ENCODE measurements at regions not wholly inside any gene's neighbourhood (a gene's known extent, or its start where the extent isn't known, plus 50 kb on each side); places are given as distances from the start of the nearest gene placed in this dataset.

DNA sequence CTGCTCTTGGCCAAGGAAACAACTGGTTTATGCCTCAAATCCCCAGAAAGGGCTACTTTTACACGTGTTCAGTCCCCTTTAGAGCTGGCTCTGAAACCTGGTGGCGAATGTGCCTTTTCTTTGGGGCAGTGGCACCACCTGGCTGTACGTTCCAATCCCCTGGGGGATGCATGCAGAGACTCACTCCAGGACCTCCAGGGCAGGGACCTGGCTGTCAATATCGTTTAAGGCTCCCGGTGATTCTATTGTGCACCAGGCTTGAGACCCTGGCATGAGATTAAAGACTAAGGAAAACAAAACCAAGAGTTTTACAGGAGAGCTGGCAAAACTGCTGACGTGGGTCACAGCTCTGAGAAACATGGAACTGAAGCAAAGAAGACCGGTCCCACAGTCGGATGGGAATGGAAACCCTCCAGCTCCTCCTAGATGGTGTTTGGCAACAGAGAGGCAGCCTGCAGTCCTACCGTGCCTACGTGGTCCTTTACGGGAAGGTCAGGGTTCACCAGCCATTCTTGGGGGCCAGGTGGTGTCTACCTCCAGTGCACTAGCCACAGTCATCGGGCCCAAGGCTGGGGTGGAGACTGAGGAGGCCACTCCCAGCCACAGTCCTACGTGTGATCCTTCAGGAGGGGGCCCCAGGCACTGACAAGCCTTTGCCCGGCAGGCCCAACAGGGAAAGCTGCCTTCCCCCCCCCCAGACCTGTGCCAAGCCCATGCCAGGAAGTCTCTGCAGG lies 203.3 kb upstream of the CST7 start:
- TF ChIP-seq POLR2AphosphoS5 (IDR thresholded peaks at IDR 0.05; ENCODE audit: insufficient read depth, low read depth, low read length) = no peak
- TF ChIP-seq EZH2 (IDR thresholded peaks at IDR 0.05; ENCODE audit: borderline replicate concordance, low read depth, low read length, severe bottlenecking) = no peak
- TF ChIP-seq, protein P1, sequence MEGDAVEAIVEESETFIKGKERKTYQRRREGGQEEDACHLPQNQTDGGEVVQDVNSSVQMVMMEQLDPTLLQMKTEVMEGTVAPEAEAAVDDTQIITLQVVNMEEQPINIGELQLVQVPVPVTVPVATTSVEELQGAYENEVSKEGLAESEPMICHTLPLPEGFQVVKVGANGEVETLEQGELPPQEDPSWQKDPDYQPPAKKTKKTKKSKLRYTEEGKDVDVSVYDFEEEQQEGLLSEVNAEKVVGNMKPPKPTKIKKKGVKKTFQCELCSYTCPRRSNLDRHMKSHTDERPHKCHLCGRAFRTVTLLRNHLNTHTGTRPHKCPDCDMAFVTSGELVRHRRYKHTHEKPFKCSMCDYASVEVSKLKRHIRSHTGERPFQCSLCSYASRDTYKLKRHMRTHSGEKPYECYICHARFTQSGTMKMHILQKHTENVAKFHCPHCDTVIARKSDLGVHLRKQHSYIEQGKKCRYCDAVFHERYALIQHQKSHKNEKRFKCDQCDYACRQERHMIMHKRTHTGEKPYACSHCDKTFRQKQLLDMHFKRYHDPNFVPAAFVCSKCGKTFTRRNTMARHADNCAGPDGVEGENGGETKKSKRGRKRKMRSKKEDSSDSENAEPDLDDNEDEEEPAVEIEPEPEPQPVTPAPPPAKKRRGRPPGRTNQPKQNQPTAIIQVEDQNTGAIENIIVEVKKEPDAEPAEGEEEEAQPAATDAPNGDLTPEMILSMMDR (IDR thresholded peaks at IDR 0.05; ENCODE audit: extremely low read depth in 1 of 2, insufficient read depth in 1 of 2, low read depth in 1 of 2, low read length in 2 of 2) = no peak
- TF ChIP-seq POLR2A (IDR thresholded peaks at IDR 0.05; ENCODE audit: low read depth, low read length) = no peak
- no peak for TF ChIP-seq JUN (IDR thresholded peaks at IDR 0.05; ENCODE audit: borderline replicate concordance, insufficient read depth, insufficient read length, low read depth)
- TF ChIP-seq, protein P2, sequence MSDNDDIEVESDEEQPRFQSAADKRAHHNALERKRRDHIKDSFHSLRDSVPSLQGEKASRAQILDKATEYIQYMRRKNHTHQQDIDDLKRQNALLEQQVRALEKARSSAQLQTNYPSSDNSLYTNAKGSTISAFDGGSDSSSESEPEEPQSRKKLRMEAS (IDR thresholded peaks at IDR 0.05; ENCODE audit: insufficient read depth, insufficient read length) = no peak

All from endothelial cell of umbilical vein (primary cell).